Esophagus muscularis mucosa (tissue), 3 donors: ENCODE measurements at regions not wholly inside any gene's neighbourhood (a gene's known extent, or its start where the extent isn't known, plus 50 kb on each side); places are given as distances from the start of the nearest gene placed in this dataset.

Source experiments
- POLR2A ChIP-seq: fragments of 450-650 bp; IDR thresholded peaks from one replicate; pipeline ENCODE4 v1.6.1; 2017; ENCODE audit warnings: antibody characterized with exemption, moderate library complexity, mild to moderate bottlenecking, low read depth
- TF ChIP-seq, protein P1 (sequence below), 3 experiments: fragments of 200-600 bp in 2 of 3; fragments of 450-650 bp in 1 of 3; sonication (generic) in 2 of 3; IDR thresholded peaks; one replicate each; pipeline ENCODE4 v1.5.1; 2017 to 2019; ENCODE audit warnings: antibody characterized with exemption in 3 of 3, mild to moderate bottlenecking in 2 of 3, moderate library complexity in 1 of 3

DNA sequence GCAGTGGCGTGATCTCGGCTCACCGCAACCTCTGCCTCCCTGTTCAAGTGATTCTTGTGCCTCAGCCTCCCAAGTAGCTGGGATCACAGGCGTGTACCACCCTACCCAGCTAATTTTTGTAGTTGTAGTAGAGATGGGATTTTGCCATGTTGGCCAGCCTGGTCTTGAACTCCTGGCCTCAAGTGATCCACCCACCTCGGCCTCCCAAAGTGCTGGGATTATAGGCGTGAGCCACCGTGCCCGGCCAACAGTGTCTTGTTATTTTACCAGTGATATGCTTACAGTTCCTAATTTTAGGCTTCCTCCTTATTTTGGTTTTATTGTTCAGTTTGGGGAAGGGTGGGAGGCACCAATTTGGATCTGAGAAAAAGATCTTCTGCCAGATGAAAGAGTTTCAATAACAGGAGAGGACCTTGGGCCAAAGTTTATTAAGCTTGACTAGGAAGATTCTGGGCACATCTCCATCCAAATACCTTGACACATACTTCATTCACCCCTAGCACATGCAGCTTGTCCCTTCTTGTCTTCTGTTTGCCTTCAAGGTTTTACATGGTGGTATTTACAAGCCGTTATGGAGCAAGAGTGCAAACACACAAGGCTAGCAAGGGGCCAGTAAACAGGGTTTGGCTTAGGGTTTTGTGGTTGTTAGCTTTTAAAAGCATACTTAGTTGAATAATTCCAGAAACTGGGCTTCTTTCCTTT lies 168.1 kb upstream of the DMRT1 start:
- TF ChIP-seq, protein P1, sequence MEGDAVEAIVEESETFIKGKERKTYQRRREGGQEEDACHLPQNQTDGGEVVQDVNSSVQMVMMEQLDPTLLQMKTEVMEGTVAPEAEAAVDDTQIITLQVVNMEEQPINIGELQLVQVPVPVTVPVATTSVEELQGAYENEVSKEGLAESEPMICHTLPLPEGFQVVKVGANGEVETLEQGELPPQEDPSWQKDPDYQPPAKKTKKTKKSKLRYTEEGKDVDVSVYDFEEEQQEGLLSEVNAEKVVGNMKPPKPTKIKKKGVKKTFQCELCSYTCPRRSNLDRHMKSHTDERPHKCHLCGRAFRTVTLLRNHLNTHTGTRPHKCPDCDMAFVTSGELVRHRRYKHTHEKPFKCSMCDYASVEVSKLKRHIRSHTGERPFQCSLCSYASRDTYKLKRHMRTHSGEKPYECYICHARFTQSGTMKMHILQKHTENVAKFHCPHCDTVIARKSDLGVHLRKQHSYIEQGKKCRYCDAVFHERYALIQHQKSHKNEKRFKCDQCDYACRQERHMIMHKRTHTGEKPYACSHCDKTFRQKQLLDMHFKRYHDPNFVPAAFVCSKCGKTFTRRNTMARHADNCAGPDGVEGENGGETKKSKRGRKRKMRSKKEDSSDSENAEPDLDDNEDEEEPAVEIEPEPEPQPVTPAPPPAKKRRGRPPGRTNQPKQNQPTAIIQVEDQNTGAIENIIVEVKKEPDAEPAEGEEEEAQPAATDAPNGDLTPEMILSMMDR (IDR thresholded peaks at IDR 0.05) = no peak
- no peak for TF ChIP-seq POLR2A
